PC-3 (cell line): ENCODE measurements at regions not wholly inside any gene's neighbourhood (a gene's known extent, or its start where the extent isn't known, plus 50 kb on each side); places are given as distances from the start of the nearest gene placed in this dataset.

Experiments used
- ATAC-seq: fragments of 200-7000 bp; cut with Tn5 transposase; 2 replicates; pipeline ENCODE4 v1.9.1; 2020; ENCODE audit warnings: mild to moderate bottlenecking, moderate library complexity
- BruUV-seq: library from RNA; stranded (reverse); fragments of 400-500 nt; replicated peaks from 2 replicates; lab custom pipeline; 2021; lab: Mats Ljungman, UMichigan
- CTCF ChIA-PET: fragments of 300-600 bp; sonication (Branson Sonifier 250); formaldehyde crosslinking; loops from one replicate; lab custom pipeline; 2022; ENCODE audit warnings: antibody characterized with exemption; lab: Charles Lee
- POLR2A ChIA-PET: fragments of 300-600 bp; sonication (Branson Sonifier 250); formaldehyde crosslinking; loops from one replicate; lab custom pipeline; 2022; ENCODE audit warnings: antibody characterized with exemption; ENCODE audit not compliant: unreplicated experiment; lab: Charles Lee
- DNase-seq: peaks from one replicate; pipeline ENCODE4 v3.0.0-alpha.2; 2015
- H2AFZ ChIP-seq: fragments of 300-600 bp; sonication (generic); 2 replicates; pipeline ENCODE4 v1.6.0; 2016; ENCODE audit warnings: antibody characterized with exemption, low read length
- H3F3A ChIP-seq: fragments of 300-600 bp; sonication (generic); one replicate; pipeline ENCODE4 v1.6.0; 2017; ENCODE audit warnings: antibody characterized with exemption, low read length, control low read depth, mild to moderate bottlenecking; ENCODE audit not compliant: unreplicated experiment
- H3K27ac ChIP-seq: fragments of 300-600 bp; sonication (generic); 2 replicates; pipeline ENCODE4 v1.5.1; 2016; ENCODE audit warnings: mild to moderate bottlenecking, low read length
- H3K27me3 ChIP-seq: fragments of 300-600 bp; sonication (generic); 2 replicates; pipeline ENCODE4 v1.6.1; 2016; ENCODE audit warnings: low read length, mixed read lengths
- H3K36me3 ChIP-seq: fragments of 300-600 bp; sonication (generic); 2 replicates; pipeline ENCODE4 v1.6.1; 2016; ENCODE audit warnings: low read depth, mixed run types, low read length, mixed read lengths
- H3K4me1 ChIP-seq: fragments of 300-600 bp; sonication (generic); 2 replicates; pipeline ENCODE4 v1.5.1; 2016; ENCODE audit warnings: low read length; ENCODE audit not compliant: insufficient read depth
- H3K4me2 ChIP-seq: fragments of 300-600 bp; sonication (generic); 2 replicates; pipeline ENCODE4 v1.6.0; 2016; ENCODE audit warnings: low read length
- H3K4me3 ChIP-seq: fragments of 300-600 bp; sonication (generic); 2 replicates; pipeline ENCODE4 v1.5.1; 2016; ENCODE audit warnings: mild to moderate bottlenecking, low read length, mixed read lengths
- H3K79me2 ChIP-seq: fragments of 300-600 bp; sonication (generic); 2 replicates; pipeline ENCODE4 v1.6.1; 2017; ENCODE audit warnings: low read length, mixed read lengths
- H3K9ac ChIP-seq: fragments of 300-600 bp; sonication (generic); 2 replicates; pipeline ENCODE4 v1.6.0; 2016; ENCODE audit warnings: mild to moderate bottlenecking, low read length
- H3K9me2 ChIP-seq: fragments of 300-600 bp; sonication (generic); replicated peaks from 2 replicates; pipeline ENCODE4 v1.6.1; 2016; ENCODE audit warnings: mixed run types, low read length, mixed read lengths
- H3K9me3 ChIP-seq: fragments of 300-600 bp; sonication (generic); 2 replicates; pipeline ENCODE4 v1.6.1; 2016; ENCODE audit warnings: low read length, mixed read lengths
- H4K20me1 ChIP-seq: fragments of 300-600 bp; sonication (generic); 2 replicates; pipeline ENCODE4 v1.6.1; 2016; ENCODE audit warnings: low read length, mixed read lengths
- EZH2 ChIP-seq: fragments of 300-600 bp; sonication (generic); IDR thresholded peaks from one replicate; pipeline ENCODE4 v1.6.1; 2017; ENCODE audit warnings: antibody characterized with exemption, mild to moderate bottlenecking, low read length; ENCODE audit not compliant: unreplicated experiment
- EZH2phosphoT487 ChIP-seq: fragments of 300-600 bp; sonication (generic); IDR thresholded peaks from 2 replicates; pipeline ENCODE4 v1.6.1; 2018; ENCODE audit warnings: mild to moderate bottlenecking, antibody characterized with exemption, low read length, borderline replicate concordance
- intact Hi-C: fragments of 100-400 bp; cut with micrococcal nuclease; formaldehyde crosslinking; loops from 2 replicates; pipeline ENCODE4 v1.9.0; 2023
- TF ChIP-seq, protein P1 (sequence below): fragments of 300-600 bp; sonication (generic); conservative IDR thresholded peaks from 2 replicates; pipeline ENCODE4 v1.5.1; 2017; ENCODE audit warnings: antibody characterized with exemption, low read depth, mild to moderate bottlenecking, low read length

DNA sequence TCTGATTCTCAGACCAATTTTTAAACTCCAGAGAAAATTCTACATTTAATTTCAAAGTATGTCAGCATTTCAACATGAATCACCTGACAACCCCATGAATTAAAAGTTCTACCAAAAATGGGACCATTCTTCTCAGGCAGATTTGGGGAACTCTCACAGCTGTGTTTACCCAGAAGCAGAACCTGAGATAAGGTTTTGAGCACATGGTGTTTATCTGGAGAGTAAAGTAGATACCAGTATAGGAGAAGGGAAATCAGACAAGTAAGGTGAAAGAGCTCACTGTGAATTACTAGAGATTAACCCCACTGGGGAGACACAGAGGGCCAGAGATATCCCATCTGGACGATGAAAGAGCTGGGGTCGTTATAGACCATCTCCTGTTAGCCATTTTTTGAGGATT lies 729.1 kb downstream of the DNAH5 start:
- Histone ChIP-seq H3K27ac (no peak overlapping the region), H3K4me2 (no peak overlapping the region), H3K4me1 (no peaks in the 10 kb centered on the region; the same call in 1 of the 2 replicates), H3K27me3 (no peaks in the 10 kb centered on the region), H4K20me1 (no peaks in the 10 kb centered on the region), H3F3A (no peaks in the 10 kb centered on the region), H3K79me2 (no peaks in the 10 kb centered on the region), H3K9me3 (no peaks in the 10 kb centered on the region), H2AFZ (no peak overlapping the region), H3K4me3 (no peak overlapping the region), H3K9ac (no peak overlapping the region), H3K36me3 (no peaks in the 10 kb centered on the region), H3K9me2 (no peaks in the 10 kb centered on the region)
- no TSS peak for BruUV-seq
- intact Hi-C loops, result no loop called here
- ChIA-PET CTCF (no interaction called here), POLR2A (no interaction called here)
- TF ChIP-seq EZH2phosphoT487 (no peak), EZH2 (no peak)
- TF ChIP-seq, protein P1, sequence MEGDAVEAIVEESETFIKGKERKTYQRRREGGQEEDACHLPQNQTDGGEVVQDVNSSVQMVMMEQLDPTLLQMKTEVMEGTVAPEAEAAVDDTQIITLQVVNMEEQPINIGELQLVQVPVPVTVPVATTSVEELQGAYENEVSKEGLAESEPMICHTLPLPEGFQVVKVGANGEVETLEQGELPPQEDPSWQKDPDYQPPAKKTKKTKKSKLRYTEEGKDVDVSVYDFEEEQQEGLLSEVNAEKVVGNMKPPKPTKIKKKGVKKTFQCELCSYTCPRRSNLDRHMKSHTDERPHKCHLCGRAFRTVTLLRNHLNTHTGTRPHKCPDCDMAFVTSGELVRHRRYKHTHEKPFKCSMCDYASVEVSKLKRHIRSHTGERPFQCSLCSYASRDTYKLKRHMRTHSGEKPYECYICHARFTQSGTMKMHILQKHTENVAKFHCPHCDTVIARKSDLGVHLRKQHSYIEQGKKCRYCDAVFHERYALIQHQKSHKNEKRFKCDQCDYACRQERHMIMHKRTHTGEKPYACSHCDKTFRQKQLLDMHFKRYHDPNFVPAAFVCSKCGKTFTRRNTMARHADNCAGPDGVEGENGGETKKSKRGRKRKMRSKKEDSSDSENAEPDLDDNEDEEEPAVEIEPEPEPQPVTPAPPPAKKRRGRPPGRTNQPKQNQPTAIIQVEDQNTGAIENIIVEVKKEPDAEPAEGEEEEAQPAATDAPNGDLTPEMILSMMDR, result no peak
- ATAC-seq (no peak), DNase-seq (no peak)

DNA sequence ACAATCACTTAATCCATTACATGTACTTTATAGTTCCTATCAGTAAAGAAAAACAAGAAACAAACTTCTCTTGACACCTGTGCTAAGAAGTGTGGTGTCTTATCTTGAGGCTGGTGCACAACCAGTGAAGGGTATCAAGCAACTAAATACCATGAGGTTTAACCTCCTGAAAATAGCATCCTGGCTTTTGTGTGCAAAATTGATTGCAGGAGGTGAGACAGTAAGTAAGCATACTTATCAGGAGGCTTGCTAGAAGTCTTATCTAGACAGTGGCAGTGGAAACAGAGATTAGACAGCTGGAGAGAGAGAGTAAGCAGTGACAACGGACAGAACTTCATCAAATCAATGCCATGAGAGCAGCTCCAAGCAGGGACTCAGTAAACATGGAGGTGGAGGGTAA lies 730.3 kb downstream of the DNAH5 start:
- BruUV-seq, result no TSS peak
- no peaks in the 10 kb centered on the region for H3F3A ChIP-seq
- no peaks in the 10 kb centered on the region for H3K36me3 ChIP-seq
- intact Hi-C loops, result no loop called here
- H3K4me2 ChIP-seq, result no peak overlapping the region
- H3K4me3 ChIP-seq, result no peak overlapping the region
- ATAC-seq (no peak), DNase-seq (no peak)
- TF ChIP-seq EZH2phosphoT487 (no peak), EZH2 (no peak)
- TF ChIP-seq, protein P1, result no peak
- ChIA-PET CTCF (no interaction called here), POLR2A (interaction anchor here (0.6 kb wide), 1 partner anchor 165 kb away, joined by 8 read pairs; no protein-coding TSS in a partner anchor)
- H3K79me2 ChIP-seq, result no peaks in the 10 kb centered on the region
- no peaks in the 10 kb centered on the region for H3K9me3 ChIP-seq
- no peak overlapping the region for H3K9ac ChIP-seq
- H3K27ac ChIP-seq, result no peak overlapping the region
- H3K4me1 ChIP-seq, result no peaks in the 10 kb centered on the region; the same call in 1 of the 2 replicates
- H4K20me1 ChIP-seq, result no peaks in the 10 kb centered on the region
- no peaks in the 10 kb centered on the region for H3K9me2 ChIP-seq
- no peak overlapping the region for H2AFZ ChIP-seq
- H3K27me3 ChIP-seq, result no peaks in the 10 kb centered on the region

- ChIA-PET CTCF (no interaction called here), POLR2A (no interaction called here)
- no TSS peak for BruUV-seq
- no peaks in the 10 kb centered on the region for H3K4me1 ChIP-seq
- no peak overlapping the region for H3K27ac ChIP-seq
- no peak overlapping the region for H3K4me2 ChIP-seq
- DNase-seq (no peak), ATAC-seq (no peak)
- no peak overlapping the region for H3K9ac ChIP-seq
- no peaks in the 10 kb centered on the region for H3K36me3 ChIP-seq
- no peak overlapping the region for H2AFZ ChIP-seq
- no peak overlapping the region for H3K4me3 ChIP-seq
- no peaks in the 10 kb centered on the region for H4K20me1 ChIP-seq
- no peaks in the 10 kb centered on the region for H3K9me2 ChIP-seq
- TF ChIP-seq, protein P1, result no peak
- TF ChIP-seq EZH2phosphoT487 (no peak), EZH2 (no peak)
- no peaks in the 10 kb centered on the region for H3K27me3 ChIP-seq
- intact Hi-C loops, result no loop called here
- no peaks in the 10 kb centered on the region for H3F3A ChIP-seq
- H3K9me3 ChIP-seq, result no peaks in the 10 kb centered on the region
- no peaks in the 10 kb centered on the region for H3K79me2 ChIP-seq
These were observed 731.6 kb downstream of the DNAH5 start for GRCh38 chr5:13212886-13213285.
